ENCODE measurements at regions not wholly inside any gene's neighbourhood (a gene's known extent, or its start where the extent isn't known, plus 50 kb on each side); places are given as distances from the start of the nearest gene placed in this dataset.

DNA sequence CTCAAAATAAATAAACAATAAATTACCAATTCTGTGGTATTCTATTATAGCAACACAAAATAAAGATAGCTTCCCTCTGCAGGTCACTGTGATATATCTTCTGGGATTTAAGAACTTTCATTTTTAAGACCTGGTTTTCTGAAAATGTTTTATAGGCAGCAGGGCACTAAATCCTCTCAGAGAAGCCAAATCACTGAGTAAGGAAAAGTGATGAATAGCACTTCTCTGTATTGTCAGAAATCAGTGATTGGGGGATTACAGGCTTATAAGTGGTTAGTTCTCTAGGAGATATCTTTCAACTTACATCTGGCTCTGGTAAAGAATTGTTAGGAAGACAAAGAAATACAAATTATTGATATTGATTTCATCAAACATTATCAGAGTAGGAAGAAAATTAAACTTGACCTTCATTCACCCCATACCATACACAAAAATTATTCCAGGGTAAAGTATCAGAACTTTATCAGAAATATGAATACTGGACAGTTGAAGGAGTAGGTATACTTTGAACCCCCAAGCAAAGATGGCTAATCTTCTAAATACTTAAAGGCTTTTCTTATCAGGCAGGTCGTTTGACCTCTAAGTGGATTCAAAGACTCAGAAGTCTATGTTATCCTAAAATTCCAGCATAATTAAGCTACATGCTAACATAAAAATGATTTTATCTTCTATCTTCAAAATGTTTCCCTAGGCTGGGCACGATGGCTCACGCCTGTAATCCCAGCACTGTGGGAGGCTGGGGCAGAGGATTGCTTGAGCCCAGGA is 81.6 kb upstream of the USP9X start:
- TF ChIP-seq, protein P1, sequence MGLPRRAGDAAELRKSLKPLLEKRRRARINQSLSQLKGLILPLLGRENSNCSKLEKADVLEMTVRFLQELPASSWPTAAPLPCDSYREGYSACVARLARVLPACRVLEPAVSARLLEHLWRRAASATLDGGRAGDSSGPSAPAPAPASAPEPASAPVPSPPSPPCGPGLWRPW (IDR thresholded peaks at IDR 0.05), result no peak
- no peak for TF ChIP-seq GATA3 (IDR thresholded peaks at IDR 0.05; ENCODE audit: borderline replicate concordance)
- ATAC-seq, result no peak
- H3K27ac ChIP-seq, result peak overlapping the region; percentile 72 to 75; a peak in 3 of 6 replicates
- H3K9me3 ChIP-seq, result no peaks in the 10 kb centered on the region
- DNase-seq (ENCODE audit: low read depth in 1 of 2, low spot score in 1 of 2), result no peak
- peaks cover 31% of the 10 kb centered on the region for H3K4me1 ChIP-seq
- H3K4me2 ChIP-seq, result peak overlapping the region; percentile 71; the same call in 1 of the 3 replicates
- CTCF ChIA-PET, result interaction anchor here (2.0 kb wide), 1 partner anchor 126 kb away, joined by 6 read pairs; no protein-coding TSS in a partner anchor
- POLR2A ChIA-PET, result interaction anchor here (2.2 kb wide), 1 partner anchor 82 kb away, joined by 6 read pairs; the partner anchor contains the start of gene USP9X
- WGBS (ENCODE audit: missing lambda C conversion rate), result 82% methylated on average over 3 of the region's 3 CpGs
- no peak for FAIRE-seq
- no peak overlapping the region for H3K4me3 ChIP-seq

- 65% methylated on average over 3 of the region's 3 CpGs for WGBS (ENCODE audit: missing lambda C conversion rate)
- DNase-seq (ENCODE audit: low read depth in 1 of 2, low spot score in 1 of 2) (no peak), FAIRE-seq (no peak), ATAC-seq (no peak)
- POLR2A ChIA-PET, result no interaction called here
- CTCF ChIA-PET, result interaction anchor here (1.2 kb wide), 1 partner anchor 110 kb away, joined by 6 read pairs; no protein-coding TSS in a partner anchor
- no peaks in the 10 kb centered on the region for H3K9me3 ChIP-seq
- peak overlapping the region; percentile 13 to 38; a peak in 4 of 6 replicates for H3K27ac ChIP-seq
- no peak overlapping the region for H3K4me2 ChIP-seq
- H3K4me1 ChIP-seq, result peaks cover 40% of the 10 kb centered on the region
- TF ChIP-seq, protein P2, sequence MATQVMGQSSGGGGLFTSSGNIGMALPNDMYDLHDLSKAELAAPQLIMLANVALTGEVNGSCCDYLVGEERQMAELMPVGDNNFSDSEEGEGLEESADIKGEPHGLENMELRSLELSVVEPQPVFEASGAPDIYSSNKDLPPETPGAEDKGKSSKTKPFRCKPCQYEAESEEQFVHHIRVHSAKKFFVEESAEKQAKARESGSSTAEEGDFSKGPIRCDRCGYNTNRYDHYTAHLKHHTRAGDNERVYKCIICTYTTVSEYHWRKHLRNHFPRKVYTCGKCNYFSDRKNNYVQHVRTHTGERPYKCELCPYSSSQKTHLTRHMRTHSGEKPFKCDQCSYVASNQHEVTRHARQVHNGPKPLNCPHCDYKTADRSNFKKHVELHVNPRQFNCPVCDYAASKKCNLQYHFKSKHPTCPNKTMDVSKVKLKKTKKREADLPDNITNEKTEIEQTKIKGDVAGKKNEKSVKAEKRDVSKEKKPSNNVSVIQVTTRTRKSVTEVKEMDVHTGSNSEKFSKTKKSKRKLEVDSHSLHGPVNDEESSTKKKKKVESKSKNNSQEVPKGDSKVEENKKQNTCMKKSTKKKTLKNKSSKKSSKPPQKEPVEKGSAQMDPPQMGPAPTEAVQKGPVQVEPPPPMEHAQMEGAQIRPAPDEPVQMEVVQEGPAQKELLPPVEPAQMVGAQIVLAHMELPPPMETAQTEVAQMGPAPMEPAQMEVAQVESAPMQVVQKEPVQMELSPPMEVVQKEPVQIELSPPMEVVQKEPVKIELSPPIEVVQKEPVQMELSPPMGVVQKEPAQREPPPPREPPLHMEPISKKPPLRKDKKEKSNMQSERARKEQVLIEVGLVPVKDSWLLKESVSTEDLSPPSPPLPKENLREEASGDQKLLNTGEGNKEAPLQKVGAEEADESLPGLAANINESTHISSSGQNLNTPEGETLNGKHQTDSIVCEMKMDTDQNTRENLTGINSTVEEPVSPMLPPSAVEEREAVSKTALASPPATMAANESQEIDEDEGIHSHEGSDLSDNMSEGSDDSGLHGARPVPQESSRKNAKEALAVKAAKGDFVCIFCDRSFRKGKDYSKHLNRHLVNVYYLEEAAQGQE (IDR thresholded peaks at IDR 0.05), result no peak
- TF ChIP-seq NR3C1 (IDR thresholded peaks at IDR 0.05) (no peak), CEBPB (IDR thresholded peaks at IDR 0.05) (no peak), BHLHE40 (IDR thresholded peaks at IDR 0.05; ENCODE audit: low read depth, low read length) (no peak), FOSL2 (IDR thresholded peaks at IDR 0.05) (no peak), FOSL2 (CRISPR knock-in tag; IDR thresholded peaks at IDR 0.05) (no peak), TP53 (CRISPR knock-in tag; IDR thresholded peaks at IDR 0.05) (no peak), ZNF302 (CRISPR knock-in tag; IDR thresholded peaks at IDR 0.05) (no peak), FOSB (CRISPR knock-in tag; IDR thresholded peaks at IDR 0.05) (no peak), ZC3H11A (IDR thresholded peaks at IDR 0.05) (no peak), HDAC2 (IDR thresholded peaks at IDR 0.05) (no peak), GATA3 (IDR thresholded peaks at IDR 0.05; ENCODE audit: borderline replicate concordance) (no peak), NPAS2 (CRISPR knock-in tag; IDR thresholded peaks at IDR 0.05; ENCODE audit: borderline replicate concordance) (no peak), KDM1A (IDR thresholded peaks at IDR 0.05; ENCODE audit: low read depth) (no peak)
- H3K4me3 ChIP-seq, result no peak overlapping the region
These were observed 79.7 kb upstream of the USP9X start for GRCh38 chrX:41005445-41005992.

GRCh38 chrX:41009850-41010846 is 75.1 kb upstream of the USP9X start:
- ATAC-seq, result peak; percentile 87 to 92
- H3K4me2 ChIP-seq, result peak overlapping the region; percentile 90
- WGBS (ENCODE audit: missing lambda C conversion rate), result 22% methylated on average over 28 of the region's 28 CpGs
- FAIRE-seq, result no peak
- DNase-seq (ENCODE audit: low read depth in 1 of 2, low spot score in 1 of 2), result peak; percentile 47 to 79
- POLR2A ChIA-PET, result interaction anchor here (1.1 to 2.8 kb wide), 4 partner anchors 13 to 275 kb away, joined by 5 to 26 read pairs (median 8); partner anchors contain the start of genes MED14 and USP9X
- peaks cover 34% of the 10 kb centered on the region for H3K4me1 ChIP-seq
- H3K27ac ChIP-seq, result peak overlapping the region; percentile 88 to 92
- CTCF ChIA-PET, result interaction anchor here (1.1 to 1.3 kb wide), 3 partner anchors 14 to 105 kb away, joined by 3 to 4 read pairs (median 3); no protein-coding TSS in a partner anchor
- H3K4me3 ChIP-seq, result peak overlapping the region; percentile 24; the same call in 1 of the 3 replicates
- H3K9me3 ChIP-seq, result no peaks in the 10 kb centered on the region
- TF ChIP-seq MAFK (IDR thresholded peaks at IDR 0.05; ENCODE audit: partially characterized antibody) (no peak), RAD21 (conservative IDR thresholded peaks at IDR 0.05 in 1 of 2, IDR thresholded peaks at IDR 0.05 in 1 of 2) (peak; percentile 5 to 21; a peak in 1 of 5 replicates), HMGXB4 (CRISPR knock-in tag; IDR thresholded peaks at IDR 0.05; ENCODE audit: borderline replicate concordance) (no peak), CEBPB (IDR thresholded peaks at IDR 0.05) (peak; percentile 51 to 78), JUNB (IDR thresholded peaks at IDR 0.05) (peak; percentile 18; the same call in 1 of the 2 replicates), ATOH8 (CRISPR knock-in tag; IDR thresholded peaks at IDR 0.05; ENCODE audit: low read depth) (no peak)
- TF ChIP-seq, protein P3, sequence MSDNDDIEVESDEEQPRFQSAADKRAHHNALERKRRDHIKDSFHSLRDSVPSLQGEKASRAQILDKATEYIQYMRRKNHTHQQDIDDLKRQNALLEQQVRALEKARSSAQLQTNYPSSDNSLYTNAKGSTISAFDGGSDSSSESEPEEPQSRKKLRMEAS (IDR thresholded peaks at IDR 0.05), result peak; percentile 56

All from A549 (cell line).